Testis (tissue), 2 donors: ENCODE measurements at regions not wholly inside any gene's neighbourhood (a gene's known extent, or its start where the extent isn't known, plus 50 kb on each side); places are given as distances from the start of the nearest gene placed in this dataset.

ENCODE experiments used
- DNase-seq: peaks from one replicate; pipeline ENCODE4 v3.0.0-alpha.2; 2019
- H3K27ac ChIP-seq, 2 donors: fragments of 200-600 bp; sonication (generic); one replicate each; pipeline ENCODE4 v1.5.1; 2019
- H3K27me3 ChIP-seq: fragments of 200-600 bp; sonication (generic); one replicate; pipeline ENCODE4 v1.5.1; 2019
- H3K36me3 ChIP-seq: fragments of 200-600 bp; sonication (generic); one replicate; pipeline ENCODE4 v1.5.1; 2017; ENCODE audit warnings: low read depth; ENCODE audit errors: missing control alignments
- H3K4me1 ChIP-seq: fragments of 200-600 bp; sonication (generic); one replicate; pipeline ENCODE4 v1.5.1; 2019
- H3K4me3 ChIP-seq, 2 donors: fragments of 200-600 bp; sonication (generic); one replicate each; pipeline ENCODE4 v1.5.1; 2017 to 2019
- H3K9me3 ChIP-seq: fragments of 200-600 bp; sonication (generic); one replicate; pipeline ENCODE4 v1.5.1; 2017
- CTCF ChIP-seq, 3 experiments: fragments of 450-650 bp in 2 of 3; fragments of 200-600 bp in 1 of 3; sonication (generic) in 1 of 3; IDR thresholded peaks; one replicate each; pipeline ENCODE4 v1.5.1; 2016 to 2019; ENCODE audit warnings: antibody characterized with exemption in 3 of 3, mild to moderate bottlenecking in 2 of 3, moderate library complexity in 1 of 3
- POLR2A ChIP-seq: fragments of 450-650 bp; IDR thresholded peaks from one replicate; pipeline ENCODE4 v1.6.1; 2017; ENCODE audit warnings: antibody characterized with exemption, mild to moderate bottlenecking, moderate library complexity
- WGBS, 2 donors: methylation state at CpG; one replicate each; pipeline ENCODE4 v1.1.5; 2018; 5-methylcytosine and 5-hydroxymethylcytosine counted together
- intact Hi-C: fragments of 100-400 bp; cut with DNase I; formaldehyde crosslinking; loops from one replicate; pipeline ENCODE4 v1.15.1; 2023; ENCODE audit warnings: low total_unique reads

- H3K4me3 ChIP-seq: no peak overlapping the region
- no peaks in the 10 kb centered on the region for H3K9me3 ChIP-seq
- H3K27me3 ChIP-seq: no peaks in the 10 kb centered on the region
- H3K36me3 ChIP-seq: no peaks in the 10 kb centered on the region
- intact Hi-C loops: no loop called here
- WGBS, 2 donors: 38 to 52% methylated on average over 1 of the region's 1 CpG
- TF ChIP-seq POLR2A (no peak), CTCF (IDR thresholded peaks at IDR 0.05) (no peak)
- DNase-seq: no peak
- no peaks in the 10 kb centered on the region for H3K4me1 ChIP-seq
- H3K27ac ChIP-seq: no peak overlapping the region
Observed at GRCh38 chr13:99774644-99775043, 196.9 kb downstream of the ZIC5 start.

DNA sequence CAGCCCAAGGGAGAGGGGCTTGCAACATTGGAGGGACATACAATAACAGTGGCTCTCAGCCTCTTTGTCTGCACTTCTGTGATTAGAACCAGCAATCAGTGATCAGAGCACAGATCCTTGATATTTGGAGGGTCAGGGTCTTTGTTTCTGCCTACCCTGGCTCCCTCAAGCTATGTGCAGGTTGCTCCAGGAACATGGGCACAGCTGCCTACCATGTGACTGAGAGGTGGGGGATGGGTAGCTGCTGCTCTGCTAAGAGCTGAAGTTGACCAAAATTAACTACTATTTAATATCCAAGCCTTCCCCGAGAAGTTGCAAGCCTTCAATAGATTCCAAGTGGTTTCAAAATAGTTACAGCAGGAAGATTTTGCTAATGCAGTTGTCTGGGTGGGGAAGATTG lies 202.6 kb downstream of the ZIC5 start:
- Histone ChIP-seq H3K4me3 (no peak overlapping the region), H3K27me3 (no peaks in the 10 kb centered on the region), H3K4me1 (no peaks in the 10 kb centered on the region), H3K36me3 (no peaks in the 10 kb centered on the region), H3K27ac (no peak overlapping the region), H3K9me3 (no peaks in the 10 kb centered on the region)
- TF ChIP-seq POLR2A (no peak), CTCF (IDR thresholded peaks at IDR 0.05) (no peak)
- DNase-seq: no peak
- intact Hi-C loops: no loop called here
- WGBS, 2 donors: 72 to 87% methylated on average over 1 of the region's 1 CpG

DNA sequence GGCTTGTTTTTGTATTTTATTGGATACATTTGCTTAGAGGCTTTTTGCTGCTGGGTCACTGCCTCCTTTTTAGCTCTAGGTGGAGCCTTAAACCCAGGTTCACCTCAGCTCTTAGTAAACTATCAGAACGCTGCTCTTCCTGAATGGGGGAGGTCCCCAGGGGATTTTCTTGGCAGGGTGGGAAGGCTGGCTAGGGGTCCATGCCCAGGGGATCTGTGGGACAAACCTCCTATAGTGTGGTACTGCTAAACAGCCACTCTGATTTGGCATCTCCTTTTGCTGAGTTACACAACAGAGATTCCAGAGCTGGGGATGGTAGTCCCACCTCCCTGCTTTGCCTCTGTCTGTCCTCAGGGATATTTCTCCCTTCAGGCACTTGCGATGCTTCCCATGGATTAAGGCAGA lies 204.9 kb downstream of the ZIC5 start:
- Histone ChIP-seq H3K4me3 (no peak overlapping the region), H3K9me3 (no peaks in the 10 kb centered on the region), H3K36me3 (no peaks in the 10 kb centered on the region), H3K4me1 (no peaks in the 10 kb centered on the region), H3K27me3 (no peaks in the 10 kb centered on the region), H3K27ac (no peak overlapping the region)
- intact Hi-C loops: no loop called here
- TF ChIP-seq POLR2A (no peak), CTCF (IDR thresholded peaks at IDR 0.05) (no peak)
- no peak for DNase-seq
- WGBS, 2 donors: 55 to 70% methylated on average over 2 of the region's 2 CpGs

DNA sequence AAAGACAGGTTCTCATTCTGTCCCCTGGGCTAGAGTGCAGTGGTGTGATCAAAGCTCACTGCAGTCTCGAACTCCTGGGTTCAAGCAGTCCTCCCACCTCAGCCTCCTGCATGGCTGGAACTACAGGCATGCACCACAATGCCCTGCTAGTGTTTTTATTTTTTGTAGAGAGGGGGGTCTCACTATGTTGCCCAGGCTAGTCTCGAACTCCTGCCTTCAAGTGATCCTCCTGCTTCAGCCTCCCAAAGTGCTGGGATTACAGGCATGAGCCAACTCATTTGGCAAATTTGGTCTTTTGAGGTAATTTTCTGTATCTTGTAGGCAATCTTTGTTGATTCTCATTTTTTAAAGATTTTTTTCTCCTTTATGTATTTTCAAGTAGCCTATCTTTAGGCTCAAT lies 205.7 kb downstream of the ZIC5 start:
- no peaks in the 10 kb centered on the region for H3K36me3 ChIP-seq
- TF ChIP-seq POLR2A: no peak
- TF ChIP-seq CTCF (IDR thresholded peaks at IDR 0.05): no peak
- no peaks in the 10 kb centered on the region for H3K4me1 ChIP-seq
- no peaks in the 10 kb centered on the region for H3K9me3 ChIP-seq
- 84 to 88% methylated on average over 2 of the region's 2 CpGs for WGBS, 2 donors
- H3K27ac ChIP-seq: no peak overlapping the region
- H3K27me3 ChIP-seq: no peaks in the 10 kb centered on the region
- intact Hi-C loops: no loop called here
- no peak for DNase-seq
- no peak overlapping the region for H3K4me3 ChIP-seq

DNA sequence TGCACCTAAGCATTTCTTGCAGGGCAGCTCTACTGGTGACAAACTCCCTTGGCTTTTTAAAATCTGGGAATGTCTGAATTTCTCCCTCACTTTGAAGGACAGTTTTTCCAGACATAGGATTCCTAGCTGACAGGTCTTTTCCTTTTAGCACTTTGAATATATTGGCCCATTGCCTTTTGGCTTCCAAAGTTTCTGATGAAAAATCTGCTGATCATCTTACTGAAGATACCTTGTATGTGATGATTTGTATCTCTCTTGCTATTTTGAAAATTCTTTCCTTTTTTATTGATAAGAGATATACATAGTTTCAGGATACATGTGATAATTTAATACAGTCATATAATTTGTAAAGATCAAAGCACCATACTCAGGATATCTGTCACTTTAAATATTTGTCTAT lies 211.1 kb downstream of the ZIC5 start:
- no peak for TF ChIP-seq POLR2A
- TF ChIP-seq CTCF (IDR thresholded peaks at IDR 0.05): no peak
- Histone ChIP-seq H3K36me3 (no peaks in the 10 kb centered on the region), H3K27me3 (no peaks in the 10 kb centered on the region), H3K4me3 (no peak overlapping the region), H3K9me3 (no peaks in the 10 kb centered on the region), H3K27ac (no peak overlapping the region), H3K4me1 (no peaks in the 10 kb centered on the region)
- no peak for DNase-seq
- intact Hi-C loops: no loop called here
